ENCODE measurements at regions not wholly inside any gene's neighbourhood (a gene's known extent, or its start where the extent isn't known, plus 50 kb on each side); places are given as distances from the start of the nearest gene placed in this dataset.

GRCh38 chr1:228997721-228998144 is 262.5 kb downstream of the RHOU start:
- TF ChIP-seq CTCF (IDR thresholded peaks at IDR 0.05), result no peak
- no peak for TF ChIP-seq POLR2A (IDR thresholded peaks at IDR 0.05)
